ENCODE measurements at regions not wholly inside any gene's neighbourhood (a gene's known extent, or its start where the extent isn't known, plus 50 kb on each side); places are given as distances from the start of the nearest gene placed in this dataset.

DNA sequence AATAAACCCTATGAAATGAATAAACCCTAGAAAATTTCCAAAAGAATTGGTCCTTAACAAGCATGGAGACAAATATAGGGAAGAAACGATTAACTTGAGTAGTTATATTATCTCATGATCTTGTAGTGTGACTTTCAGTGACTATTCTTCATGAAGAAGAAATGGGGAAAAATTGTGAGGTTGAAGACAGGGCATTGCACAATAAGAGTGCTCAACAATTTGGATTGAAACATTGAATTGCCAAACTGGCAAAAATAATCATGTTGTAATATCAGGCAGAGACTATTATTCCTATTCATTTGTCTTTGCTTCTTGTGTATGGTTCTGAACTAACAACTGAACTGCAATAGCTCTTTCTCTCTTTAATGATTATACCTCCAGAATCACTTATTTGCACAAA, 605.1 kb downstream of the PCDH7 start:
- Histone ChIP-seq H3K4me2 (ENCODE audit: insufficient read depth in 1 of 2, low read depth in 2 of 2, low read length in 2 of 2) (no peak overlapping the region), H2AK5ac (ENCODE audit: low read depth, low read length) (no peak overlapping the region), H2BK120ac (replicated peaks; ENCODE audit: low read depth, low read length) (no peak overlapping the region), H4K5ac (ENCODE audit: insufficient read length, low read depth, low read length) (no peak overlapping the region), H2BK5ac (ENCODE audit: low read depth, low read length) (no peak overlapping the region), H3K9ac (replicated peaks in 1 of 4; ENCODE audit: extremely low read depth in 1 of 4, low read depth in 3 of 4, low read length in 3 of 4) (no peak overlapping the region), H2BK12ac (ENCODE audit: low read depth, low read length) (no peak overlapping the region), H4K91ac (replicated peaks; ENCODE audit: insufficient read length, low read length) (no peak overlapping the region), H3K36me3 (ENCODE audit: control insufficient read depth in 2 of 4, insufficient read depth in 4 of 4, low read length in 3 of 4) (no peaks in the 10 kb centered on the region), H3K79me2 (ENCODE audit: control insufficient read depth in 1 of 2, insufficient read depth in 2 of 2, low read length in 2 of 2) (no peaks in the 10 kb centered on the region), H3K4ac (replicated peaks; ENCODE audit: insufficient read length, low read depth, low read length) (no peak overlapping the region), H3K14ac (ENCODE audit: insufficient read length) (no peak overlapping the region), H4K8ac (ENCODE audit: extremely low read depth, insufficient read depth, low read length) (no peak overlapping the region), H3K23ac (ENCODE audit: insufficient read length) (no peak overlapping the region), H2AFZ (ENCODE audit: low read length) (no peak overlapping the region), H3K18ac (ENCODE audit: extremely low read depth, low read length) (no peak overlapping the region), H3K4me3 (ENCODE audit: extremely low read depth in 1 of 4, insufficient read depth in 2 of 4, low read depth in 3 of 4, low read length in 4 of 4) (no peak overlapping the region), H3K56ac (replicated peaks; ENCODE audit: insufficient read length, low read depth, low read length) (no peak overlapping the region), H3K27ac (ENCODE audit: low read depth, low read length) (no peak overlapping the region), H3K4me1 (replicated peaks in 1 of 4; ENCODE audit: control insufficient read depth in 3 of 4, insufficient read depth in 4 of 4, low read length in 3 of 4) (no peaks in the 10 kb centered on the region), H3K27me3 (replicated peaks in 1 of 4; ENCODE audit: control insufficient read depth in 3 of 4, extremely low read depth in 1 of 4, insufficient read depth in 3 of 4, low read length in 3 of 4) (peaks cover 0 to 1% (median 0%) of the 10 kb centered on the region in 4 experiments; a peak in 1 of 7 replicates), H3K79me1 (ENCODE audit: low read depth, low read length) (no peaks in the 10 kb centered on the region), H2BK15ac (ENCODE audit: low read length) (no peak overlapping the region), H2BK20ac (ENCODE audit: low read length) (no peak overlapping the region), H4K20me1 (replicated peaks in 1 of 2; ENCODE audit: control insufficient read depth in 1 of 2, insufficient read depth in 2 of 2, low read length in 2 of 2) (no peaks in the 10 kb centered on the region), H3K23me2 (ENCODE audit: low read depth, low read length) (no peaks in the 10 kb centered on the region), H3K9me3 (ENCODE audit: insufficient read depth in 2 of 2, low read depth in 1 of 2, low read length in 1 of 2) (no peaks in the 10 kb centered on the region)
- no peak for FAIRE-seq
- no peak for DNase-seq (ENCODE audit: low read depth in 1 of 2, low spot score in 2 of 2)
- ChIA-PET CTCF (ENCODE audit: partially characterized antibody) (interaction anchor here (1.0 kb wide), 1 partner anchor 611 kb away, joined by 3 read pairs; no protein-coding TSS in a partner anchor), POLR2A (ENCODE audit: partially characterized antibody) (no interaction called here)
- WGBS, 2 experiments (ENCODE audit: extremely low coverage in 1 of 2, insufficient coverage in 1 of 2, insufficient read length in 1 of 2, insufficient replicate concordance in 2 of 2, low coverage in 1 of 2, low lambda C conversion rate in 2 of 2, missing lambda C conversion rate in 1 of 2): 95% methylated on average over 1 of the region's 1 CpG; no CpG with 5 or more reads in 1 of the 2 experiments
- TF ChIP-seq, protein P1, sequence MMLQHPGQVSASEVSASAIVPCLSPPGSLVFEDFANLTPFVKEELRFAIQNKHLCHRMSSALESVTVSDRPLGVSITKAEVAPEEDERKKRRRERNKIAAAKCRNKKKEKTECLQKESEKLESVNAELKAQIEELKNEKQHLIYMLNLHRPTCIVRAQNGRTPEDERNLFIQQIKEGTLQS (IDR thresholded peaks at IDR 0.05; ENCODE audit: insufficient read depth, low read depth, low read length): no peak
- no peak for TF ChIP-seq NRF1 (IDR thresholded peaks at IDR 0.05; ENCODE audit: low read depth, low read length)
- no peak for TF ChIP-seq EGR1 (IDR thresholded peaks at IDR 0.05; ENCODE audit: borderline replicate concordance, low read depth, low read length)
- no peak for TF ChIP-seq ASH2L (IDR thresholded peaks at IDR 0.05; ENCODE audit: low read length)
- no peak for TF ChIP-seq SUZ12 (IDR thresholded peaks at IDR 0.05; ENCODE audit: low read length)
- TF ChIP-seq TBP (IDR thresholded peaks at IDR 0.05; ENCODE audit: low read depth, low read length): no peak
- TF ChIP-seq RAD21 (IDR thresholded peaks at IDR 0.05 in 1 of 2, conservative IDR thresholded peaks at IDR 0.05 in 1 of 2; ENCODE audit: low read depth in 2 of 2, low read length in 2 of 2): no peak
- no peak for TF ChIP-seq SAP30 (IDR thresholded peaks at IDR 0.05; ENCODE audit: insufficient read depth, insufficient replicate concordance, low read length)
- TF ChIP-seq MAFK (IDR thresholded peaks at IDR 0.05; ENCODE audit: low read depth, low read length): no peak
- no peak for TF ChIP-seq CREB1 (IDR thresholded peaks at IDR 0.05)
- TF ChIP-seq FOSL1 (IDR thresholded peaks at IDR 0.05; ENCODE audit: insufficient read depth, low read depth, low read length): no peak
- no peak for TF ChIP-seq TEAD4 (IDR thresholded peaks at IDR 0.05; ENCODE audit: low read depth, low read length)
- no peak for TF ChIP-seq HDAC2 (IDR thresholded peaks at IDR 0.05; ENCODE audit: borderline replicate concordance in 1 of 2, low read depth in 2 of 2, low read length in 2 of 2)
- no peak for TF ChIP-seq CHD1 (IDR thresholded peaks at IDR 0.05; ENCODE audit: low read depth, low read length)
- no peak for TF ChIP-seq JUND (IDR thresholded peaks at IDR 0.05; ENCODE audit: low read length)
